ENCODE measurements at regions not wholly inside any gene's neighbourhood (a gene's known extent, or its start where the extent isn't known, plus 50 kb on each side); places are given as distances from the start of the nearest gene placed in this dataset.

- H3K27me3 Mint-ChIP-seq = peaks cover 35% of the 10 kb centered on the region
Observed at GRCh38 chr4:183843248-183843671, 61.8 kb upstream of the STOX2 start.

GRCh38 chr4:183846951-183847350 is 58.2 kb upstream of the STOX2 start:
- no peaks in the 10 kb centered on the region for H3K4me1 Mint-ChIP-seq
- H3K36me3 Mint-ChIP-seq (ENCODE audit: low read depth) = no peaks in the 10 kb centered on the region
- no peaks in the 10 kb centered on the region for H3K9me3 ChIP-seq (ENCODE audit: control insufficient read depth, low read length, poor library complexity, severe bottlenecking)
- peaks cover 30% of the 10 kb centered on the region for H3K27me3 Mint-ChIP-seq
- no peak overlapping the region for H3K4me3 Mint-ChIP-seq
- ATAC-seq = no peak
- DNase-seq = no peak
- H3K27ac Mint-ChIP-seq = no peak overlapping the region

More at GRCh38 chr4:183843248-183843671, 61.8 kb upstream of the STOX2 start:
- no peaks in the 10 kb centered on the region for H3K9me3 ChIP-seq (ENCODE audit: control insufficient read depth, low read length, poor library complexity, severe bottlenecking)
- Mint-ChIP-seq H3K4me1 (no peaks in the 10 kb centered on the region), H3K4me3 (no peak overlapping the region), H3K36me3 (ENCODE audit: low read depth) (no peaks in the 10 kb centered on the region), H3K27ac (no peak overlapping the region)
- ATAC-seq (no peak), DNase-seq (no peak)

- no peaks in the 10 kb centered on the region for H3K36me3 Mint-ChIP-seq (ENCODE audit: low read depth)
- H3K9me3 ChIP-seq (ENCODE audit: control insufficient read depth, low read length, poor library complexity, severe bottlenecking) = no peaks in the 10 kb centered on the region
- H3K27me3 Mint-ChIP-seq = peaks cover 27% of the 10 kb centered on the region
- no peak overlapping the region for H3K4me3 Mint-ChIP-seq
- ATAC-seq (no peak), DNase-seq (no peak)
- H3K4me1 Mint-ChIP-seq = no peaks in the 10 kb centered on the region
- H3K27ac Mint-ChIP-seq = no peak overlapping the region
Observed at GRCh38 chr4:183848805-183849204, 56.3 kb upstream of the STOX2 start.

GRCh38 chr4:183852910-183853547 is 52.1 kb upstream of the STOX2 start:
- no peak for ATAC-seq
- H3K27ac Mint-ChIP-seq = no peak overlapping the region
- H3K27me3 Mint-ChIP-seq = peaks cover 48% of the 10 kb centered on the region
- no peaks in the 10 kb centered on the region for H3K36me3 Mint-ChIP-seq (ENCODE audit: low read depth)
- H3K4me1 Mint-ChIP-seq = no peaks in the 10 kb centered on the region
- no peaks in the 10 kb centered on the region for H3K9me3 ChIP-seq (ENCODE audit: control insufficient read depth, low read length, poor library complexity, severe bottlenecking)
- no peak overlapping the region for H3K4me3 Mint-ChIP-seq
- DNase-seq = no peak

GRCh38 chr4:183853548-183853940 is 51.6 kb upstream of the STOX2 start:
- H3K27ac Mint-ChIP-seq = no peak overlapping the region
- H3K27me3 Mint-ChIP-seq = peaks cover 48% of the 10 kb centered on the region
- no peaks in the 10 kb centered on the region for H3K4me1 Mint-ChIP-seq
- DNase-seq = no peak
- H3K4me3 Mint-ChIP-seq = no peak overlapping the region
- no peaks in the 10 kb centered on the region for H3K9me3 ChIP-seq (ENCODE audit: control insufficient read depth, low read length, poor library complexity, severe bottlenecking)
- H3K36me3 Mint-ChIP-seq (ENCODE audit: low read depth) = no peaks in the 10 kb centered on the region
- ATAC-seq = no peak
